HCT116 (cell line): ENCODE measurements at regions not wholly inside any gene's neighbourhood (a gene's known extent, or its start where the extent isn't known, plus 50 kb on each side); places are given as distances from the start of the nearest gene placed in this dataset.

Source experiments
- ATAC-seq: fragments of 200-7000 bp; cut with Tn5 transposase; 2 replicates; pipeline ENCODE4 v1.9.1; 2020; ENCODE audit warnings: mild to moderate bottlenecking, moderate library complexity
- BruUV-seq: library from RNA; stranded (reverse); fragments of 400-500 nt; replicated peaks from 2 replicates; lab custom pipeline; 2021; lab: Mats Ljungman, UMichigan
- CTCF ChIA-PET: fragments of 300-600 bp; sonication (Branson Sonifier 250); formaldehyde crosslinking; loops from one replicate; lab custom pipeline; 2021; ENCODE audit warnings: antibody characterized with exemption; lab: Charles Lee
- POLR2A ChIA-PET: fragments of 300-600, 350-600 bp; sonication (Branson Sonifier 250); formaldehyde crosslinking; loops from one replicate; lab custom pipeline; 2021; ENCODE audit warnings: antibody characterized with exemption; lab: Charles Lee
- RAD21 ChIA-PET, 2 experiments: fragments of 300-600 bp; sonication (Branson Sonifier 250); formaldehyde crosslinking; loops; one replicate each; lab custom pipeline; 2023; ENCODE audit warnings: low total read pairs in 2 of 2; ENCODE audit not compliant: uncharacterized antibody in 2 of 2, unreplicated experiment in 2 of 2, low non-redundant PET in 1 of 2; lab: Charles Lee
- DNase-seq: peaks from one replicate; pipeline ENCODE4 v3.0.0-alpha.2; 2010; ENCODE audit warnings: low read depth, low spot score
- H2AFZ ChIP-seq: fragments of 200-600 bp; shearing (Covaris generic), sonication (generic); 2 replicates; pipeline ENCODE4 v1.6.1; 2017; ENCODE audit warnings: low read depth, mixed run types, mixed read lengths, antibody characterized with exemption, low read length; ENCODE audit not compliant: poor library complexity, severe bottlenecking
- H3K27ac ChIP-seq: 2 replicates; pipeline ENCODE4 v1.5.1; 2012; ENCODE audit warnings: low read depth, low read length
- H3K27me3 ChIP-seq: fragments of 200-600 bp; sonication (generic); 2 replicates; pipeline ENCODE4 v1.6.1; 2016; ENCODE audit warnings: mixed run types, low read length, mixed read lengths; ENCODE audit not compliant: insufficient read depth
- H3K36me3 ChIP-seq, 2 experiments: fragments of 200-500 bp in 1 of 2; fragments of 200-600 bp in 1 of 2; sonication (Bioruptor generic) in 1 of 2; sonication (generic) in 1 of 2; 2 replicates each; pipeline versions ENCODE4 v1.5.1 to v1.6.1; 2014 to 2016; ENCODE audit warnings: low read length in 2 of 2, inconsistent platforms in 1 of 2, mixed read lengths in 1 of 2, mixed run types in 1 of 2; ENCODE audit not compliant: insufficient read depth in 2 of 2, control insufficient read depth in 1 of 2
- H3K4me1 ChIP-seq, 2 experiments: fragments of 200-600 bp in 1 of 2; sonication (generic) in 1 of 2; 2 replicates each; pipeline versions ENCODE4 v1.5.1 to v1.6.1; 2012 to 2017; ENCODE audit warnings: low read length in 2 of 2, inconsistent platforms in 1 of 2, mild to moderate bottlenecking in 1 of 2, mixed read lengths in 1 of 2, mixed run types in 1 of 2, moderate library complexity in 1 of 2; ENCODE audit not compliant: insufficient read depth in 2 of 2, control insufficient read depth in 1 of 2
- H3K4me2 ChIP-seq: fragments of 200-600 bp; sonication (generic); 2 replicates; pipeline ENCODE4 v1.6.1; 2017; ENCODE audit warnings: mixed run types, low read length, mixed read lengths
- H3K4me3 ChIP-seq, 2 experiments: fragments of 200-600 bp in 1 of 2; sonication (generic) in 1 of 2; replicated peaks in 1 of 2; 2 replicates each; pipeline ENCODE4 v1.5.1; 2011 to 2016; ENCODE audit warnings: low read length in 2 of 2, control low read depth in 1 of 2, low read depth in 1 of 2, mild to moderate bottlenecking in 1 of 2, mixed read lengths in 1 of 2, mixed run types in 1 of 2
- H3K79me2 ChIP-seq: fragments of 200-600 bp; sonication (generic); 2 replicates; pipeline ENCODE4 v1.6.1; 2017; ENCODE audit warnings: mild to moderate bottlenecking, mixed run types, low read length, moderate library complexity, mixed read lengths; ENCODE audit not compliant: insufficient read depth
- H3K9ac ChIP-seq: fragments of 200-600 bp; sonication (generic); 2 replicates; pipeline ENCODE4 v1.6.1; 2016; ENCODE audit warnings: low read length, mixed read lengths
- H3K9me2 ChIP-seq: fragments of 200-600 bp; sonication (generic), shearing (Covaris generic); 2 replicates; pipeline ENCODE4 v1.6.1; 2017; ENCODE audit warnings: mixed run types, mild to moderate bottlenecking, moderate library complexity; ENCODE audit not compliant: insufficient read depth
- H3K9me3 ChIP-seq, 2 experiments: fragments of 200-500 bp in 1 of 2; fragments of 200-600 bp in 1 of 2; sonication (Bioruptor generic) in 1 of 2; sonication (generic) in 1 of 2; 2 replicates each; pipeline ENCODE4 v1.6.1; 2014 to 2017; ENCODE audit warnings: low read length in 2 of 2, mixed read lengths in 2 of 2, inconsistent platforms in 1 of 2, low read depth in 1 of 2, mild to moderate bottlenecking in 1 of 2, mixed run types in 1 of 2, moderate library complexity in 1 of 2; ENCODE audit not compliant: control insufficient read depth in 1 of 2, insufficient read depth in 1 of 2
- H4K20me1 ChIP-seq: fragments of 200-600 bp; sonication (generic), shearing (Covaris generic); 2 replicates; pipeline ENCODE4 v1.6.1; 2017; ENCODE audit warnings: mixed run types, mild to moderate bottlenecking, moderate library complexity; ENCODE audit not compliant: insufficient read depth
- CBX3 ChIP-seq: IDR thresholded peaks from 2 replicates; pipeline ENCODE4 v1.6.1; 2012; ENCODE audit warnings: low read depth
- EGR1 ChIP-seq: IDR thresholded peaks from 2 replicates; pipeline ENCODE4 v1.6.1; 2012; ENCODE audit warnings: low read depth
- ELF1 ChIP-seq: IDR thresholded peaks from 2 replicates; pipeline ENCODE4 v1.6.1; 2012; ENCODE audit warnings: low read depth, borderline replicate concordance
- RAD21 ChIP-seq: IDR thresholded peaks from 2 replicates; pipeline ENCODE4 v1.6.1; 2012; ENCODE audit warnings: low read depth, mild to moderate bottlenecking
- SP1 ChIP-seq: IDR thresholded peaks from 2 replicates; pipeline ENCODE4 v1.6.1; 2012; ENCODE audit warnings: low read depth
- YY1 ChIP-seq: IDR thresholded peaks from 2 replicates; pipeline ENCODE4 v1.6.1; 2011; ENCODE audit warnings: low read length, low read depth, moderate library complexity, mild to moderate bottlenecking; ENCODE audit not compliant: insufficient replicate concordance; ENCODE audit errors: extremely low read depth
- ZBTB33 ChIP-seq: IDR thresholded peaks from 2 replicates; pipeline ENCODE4 v1.6.1; 2011; ENCODE audit warnings: mild to moderate bottlenecking, low read length, moderate library complexity; ENCODE audit not compliant: insufficient replicate concordance; ENCODE audit errors: extremely low read depth
- ZNF274 ChIP-seq: fragments of 200-500 bp; sonication (Bioruptor generic); IDR thresholded peaks from 2 replicates; pipeline ENCODE4 v1.6.1; 2014; ENCODE audit warnings: mild to moderate bottlenecking, low read depth, low read length, inconsistent platforms
- intact Hi-C: fragments of 100-400 bp; cut with micrococcal nuclease; formaldehyde crosslinking; loops from 2 replicates; pipeline ENCODE4 v1.10.0; 2022

DNA sequence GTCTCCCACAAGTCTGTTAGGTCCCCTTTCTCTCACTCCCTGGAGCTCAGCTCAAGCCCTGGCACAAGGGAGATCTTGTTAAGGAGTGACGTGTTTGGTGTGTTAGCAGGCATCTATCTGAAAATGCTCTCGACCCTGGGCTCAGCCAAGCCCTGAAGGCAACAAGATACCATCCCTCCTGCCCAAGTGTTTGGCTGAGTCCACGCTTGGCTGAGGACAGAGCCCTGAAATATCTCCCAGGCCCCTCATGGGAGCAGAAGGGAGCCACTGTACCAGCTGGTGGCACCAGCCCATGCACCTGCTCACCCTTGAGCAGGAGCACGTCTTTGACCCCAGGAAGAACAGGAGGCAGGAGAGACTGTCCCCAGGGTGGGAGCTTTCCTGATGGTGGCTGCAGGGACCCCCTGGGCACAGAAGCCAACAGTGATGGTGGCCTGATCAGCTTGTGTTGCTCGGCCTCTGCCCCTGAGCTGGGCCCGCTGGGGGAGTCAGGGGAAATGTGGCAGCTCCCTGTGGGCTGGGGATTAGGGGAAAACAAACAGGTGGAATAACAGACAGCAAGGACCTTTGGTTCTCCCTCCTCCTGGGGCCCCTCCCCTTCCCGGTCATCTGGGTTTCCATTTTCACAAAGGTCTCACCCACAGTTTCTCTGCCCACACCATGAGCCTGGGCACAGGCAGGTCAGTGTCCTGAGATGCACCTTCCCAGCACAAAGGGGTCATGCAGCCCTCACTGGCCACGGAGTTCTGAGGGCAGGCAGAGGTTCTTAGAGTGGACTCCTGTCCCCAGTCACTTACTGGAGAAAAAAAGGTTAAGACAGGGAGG is 91.6 kb downstream of the RHOB start:
- Histone ChIP-seq H3K4me2 (peak overlapping the region; percentile 10; the same call in 1 of the 2 replicates), H3K9me2 (no peaks in the 10 kb centered on the region), H4K20me1 (no peaks in the 10 kb centered on the region), H3K27me3 (no peaks in the 10 kb centered on the region), H3K4me1 (peaks cover 0 to 25% of the 10 kb centered on the region in 2 experiments; a peak in 2 of 4 replicates), H3K4me3 (no peak overlapping the region), H2AFZ (no peak overlapping the region), H3K27ac (no peak overlapping the region), H3K9me3 (no peaks in the 10 kb centered on the region), H3K79me2 (no peaks in the 10 kb centered on the region), H3K36me3 (no peaks in the 10 kb centered on the region), H3K9ac (no peak overlapping the region)
- POLR2A ChIA-PET: interaction anchor here (1.2 kb wide), 1 partner anchor 21 kb away, joined by 3 read pairs; no protein-coding TSS in a partner anchor
- no peak for DNase-seq
- CTCF ChIA-PET: no interaction called here
- intact Hi-C loops: no loop called here
- RAD21 ChIA-PET: no interaction called here
- TF ChIP-seq EGR1 (no peak), ZNF274 (no peak), ZBTB33 (no peak), SP1 (no peak), ELF1 (no peak), YY1 (no peak), RAD21 (no peak), CBX3 (no peak)
- 0 out of 2 replicates have a peak, but pooled peaks have one; percentile 12 for ATAC-seq
- no TSS peak for BruUV-seq
